GM12891 (cell line): ENCODE measurements at regions not wholly inside any gene's neighbourhood (a gene's known extent, or its start where the extent isn't known, plus 50 kb on each side); places are given as distances from the start of the nearest gene placed in this dataset.

Source experiments
- POLR2A ChIP-seq: IDR thresholded peaks from 2 replicates; pipeline ENCODE4 v1.6.1; 2011; ENCODE audit warnings: low read depth, low read length, control low read depth
- POLR2AphosphoS5 ChIP-seq: IDR thresholded peaks from 2 replicates; pipeline ENCODE4 v1.6.1; 2011; ENCODE audit warnings: low read depth, low read length, control low read depth
- SPI1 ChIP-seq: IDR thresholded peaks from 2 replicates; pipeline ENCODE4 v1.6.1; 2011; ENCODE audit warnings: low read depth, low read length, control low read depth
- TAF1 ChIP-seq: IDR thresholded peaks from 2 replicates; pipeline ENCODE4 v1.6.1; 2011; ENCODE audit warnings: low read depth, low read length, control low read depth

DNA sequence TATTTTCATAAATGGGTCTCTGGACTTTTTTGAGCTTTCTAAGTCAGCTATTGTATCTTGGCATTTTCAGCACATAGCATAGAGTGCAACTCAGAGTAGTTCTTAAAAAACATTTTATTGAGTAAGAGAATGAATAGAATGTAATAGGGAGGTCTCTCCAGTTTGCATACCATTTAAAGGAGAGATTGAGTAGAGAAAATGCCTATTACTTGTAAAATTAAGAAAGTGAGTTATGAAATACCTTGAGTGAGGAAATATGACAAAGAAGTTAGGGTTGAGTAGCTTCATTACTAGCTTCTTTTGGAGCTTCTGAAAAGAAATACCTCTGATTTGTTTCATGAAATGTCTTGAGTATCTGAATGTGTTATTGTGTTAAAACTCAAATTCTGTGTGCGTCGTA is 140.0 kb downstream of the AASDHPPT start:
- TF ChIP-seq POLR2AphosphoS5 (no peak), POLR2A (no peak), TAF1 (no peak), SPI1 (no peak)
